HL-60 (cell line): ENCODE measurements at regions not wholly inside any gene's neighbourhood (a gene's known extent, or its start where the extent isn't known, plus 50 kb on each side); places are given as distances from the start of the nearest gene placed in this dataset.

Experiments used
- GABPA ChIP-seq: IDR thresholded peaks from 2 replicates; pipeline ENCODE4 v1.6.1; 2012; ENCODE audit warnings: low read depth
- TF ChIP-seq, protein P1 (sequence below): IDR thresholded peaks from one replicate; pipeline ENCODE4 v1.5.1; 2011; ENCODE audit warnings: low read length, control low read depth, inconsistent platforms; ENCODE audit not compliant: insufficient read depth

DNA sequence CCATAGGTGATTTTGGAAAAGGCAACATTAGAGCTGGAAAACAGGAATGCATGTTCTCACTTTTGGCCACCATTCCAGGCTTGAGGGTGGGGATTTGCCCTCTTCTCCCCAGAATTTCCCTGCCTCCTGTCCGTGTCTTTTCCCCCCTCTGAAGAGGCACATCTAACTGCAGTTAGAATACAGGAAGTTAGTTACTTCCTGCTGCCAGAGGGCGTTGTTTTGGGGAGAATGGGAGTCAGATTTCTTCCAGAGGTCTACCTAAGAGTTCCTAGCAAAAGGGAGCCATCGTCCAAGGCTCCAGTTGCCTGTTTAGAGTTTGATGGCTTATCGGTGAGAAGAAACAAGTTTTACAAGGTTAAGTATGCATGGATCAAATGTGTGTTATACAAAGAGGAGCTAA is 112.8 kb upstream of the IGF1 start:
- TF ChIP-seq, protein P1, sequence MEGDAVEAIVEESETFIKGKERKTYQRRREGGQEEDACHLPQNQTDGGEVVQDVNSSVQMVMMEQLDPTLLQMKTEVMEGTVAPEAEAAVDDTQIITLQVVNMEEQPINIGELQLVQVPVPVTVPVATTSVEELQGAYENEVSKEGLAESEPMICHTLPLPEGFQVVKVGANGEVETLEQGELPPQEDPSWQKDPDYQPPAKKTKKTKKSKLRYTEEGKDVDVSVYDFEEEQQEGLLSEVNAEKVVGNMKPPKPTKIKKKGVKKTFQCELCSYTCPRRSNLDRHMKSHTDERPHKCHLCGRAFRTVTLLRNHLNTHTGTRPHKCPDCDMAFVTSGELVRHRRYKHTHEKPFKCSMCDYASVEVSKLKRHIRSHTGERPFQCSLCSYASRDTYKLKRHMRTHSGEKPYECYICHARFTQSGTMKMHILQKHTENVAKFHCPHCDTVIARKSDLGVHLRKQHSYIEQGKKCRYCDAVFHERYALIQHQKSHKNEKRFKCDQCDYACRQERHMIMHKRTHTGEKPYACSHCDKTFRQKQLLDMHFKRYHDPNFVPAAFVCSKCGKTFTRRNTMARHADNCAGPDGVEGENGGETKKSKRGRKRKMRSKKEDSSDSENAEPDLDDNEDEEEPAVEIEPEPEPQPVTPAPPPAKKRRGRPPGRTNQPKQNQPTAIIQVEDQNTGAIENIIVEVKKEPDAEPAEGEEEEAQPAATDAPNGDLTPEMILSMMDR, result no peak
- no peak for TF ChIP-seq GABPA
